Germinal center (tissue), 1 donor: ENCODE measurements at regions not wholly inside any gene's neighbourhood (a gene's known extent, or its start where the extent isn't known, plus 50 kb on each side); places are given as distances from the start of the nearest gene placed in this dataset.
"Not testable (repeated sequence)": the region's sequence is repeated elsewhere in the genome, so short reads cannot be mapped to it uniquely, and the experiment has no call there.

Experiments used
- DNase-seq: peaks from one replicate; pipeline ENCODE4 v3.0.0; 2012; ENCODE audit warnings: mixed read lengths, low spot score

GRCh38 chr12:127169321-127170181, 1097.4 kb upstream of the TMEM132C start:
- no peak for DNase-seq

GRCh38 chr12:127170226-127171180, 1096.5 kb upstream of the TMEM132C start:
- no peak for DNase-seq

GRCh38 chr12:127172861-127173260, 1094.1 kb upstream of the TMEM132C start:
- no peak for DNase-seq

GRCh38 chr12:127173971-127174370, 1093.0 kb upstream of the TMEM132C start:
- DNase-seq = not testable (repeated sequence)

- no peak for DNase-seq
Measured at GRCh38 chr12:127174881-127175280, 1092.1 kb upstream of the TMEM132C start.

- DNase-seq = no peak
Measured at GRCh38 chr12:127175361-127175760, 1091.6 kb upstream of the TMEM132C start.

- no peak for DNase-seq
Measured at GRCh38 chr12:127176804-127177203, 1090.2 kb upstream of the TMEM132C start.

- DNase-seq = no peak
Measured at GRCh38 chr12:127178052-127178451, 1088.9 kb upstream of the TMEM132C start.

GRCh38 chr12:127178463-127178862, 1088.5 kb upstream of the TMEM132C start:
- DNase-seq = no peak

- no peak for DNase-seq
Measured at GRCh38 chr12:127179176-127179575, 1087.8 kb upstream of the TMEM132C start.

- DNase-seq = no peak
Measured at GRCh38 chr12:127182018-127182417, 1085.0 kb upstream of the TMEM132C start.

GRCh38 chr12:127189992-127190391, 1077.0 kb upstream of the TMEM132C start:
- no peak for DNase-seq

GRCh38 chr12:127191129-127191528, 1075.8 kb upstream of the TMEM132C start:
- no peak for DNase-seq

- DNase-seq = no peak
Measured at GRCh38 chr12:127192391-127192790, 1074.6 kb upstream of the TMEM132C start.

GRCh38 chr12:127193341-127193740, 1073.6 kb upstream of the TMEM132C start:
- no peak for DNase-seq

GRCh38 chr12:127194176-127194575, 1072.8 kb upstream of the TMEM132C start:
- DNase-seq = no peak

- no peak for DNase-seq
Measured at GRCh38 chr12:127205781-127206555, 1061.0 kb upstream of the TMEM132C start.

GRCh38 chr12:127209318-127209717, 1057.7 kb upstream of the TMEM132C start:
- no peak for DNase-seq

- DNase-seq = no peak
Measured at GRCh38 chr12:127214186-127214585, 1052.8 kb upstream of the TMEM132C start.

GRCh38 chr12:127223011-127223410, 1044.0 kb upstream of the TMEM132C start:
- DNase-seq = no peak

- DNase-seq = no peak
Measured at GRCh38 chr12:127223731-127224130, 1043.2 kb upstream of the TMEM132C start.

- no peak for DNase-seq
Measured at GRCh38 chr12:127230843-127231260, 1036.1 kb upstream of the TMEM132C start.
